Heart left ventricle (tissue), 16 donors: ENCODE measurements at regions not wholly inside any gene's neighbourhood (a gene's known extent, or its start where the extent isn't known, plus 50 kb on each side); places are given as distances from the start of the nearest gene placed in this dataset.
A peak's percentile ranks its signal among the peaks of the same experiment; 100 is the strongest.

ENCODE experiments used
- ATAC-seq, 4 donors: fragments of 200-7000 bp; cut with Tn5 transposase; one replicate each; pipeline ENCODE4 v1.9.1; 2020 to 2022; ENCODE audit warnings: moderate library complexity in 4 of 4, mild to moderate bottlenecking in 3 of 4, moderate number of reproducible peaks in 1 of 4
- DNase-seq, 5 donors: peaks; one replicate each; pipeline ENCODE4 v3.0.0-alpha.2; 2020
- H3K27ac ChIP-seq, 12 donors: fragments of 200-600 bp; sonication (generic) in 4 of 12; one replicate each; pipeline versions ENCODE4 v1.5.0 to v1.8.0; 2016 to 2022; ENCODE audit warnings: mild to moderate bottlenecking in 2 of 12
- H3K27me3 ChIP-seq, 9 donors: fragments of 200-600 bp; sonication (generic) in 2 of 9; one replicate each; pipeline versions ENCODE4 v1.5.1 to v1.8.0; 2016 to 2022; ENCODE audit warnings: mild to moderate bottlenecking in 3 of 9
- H3K36me3 ChIP-seq, 9 donors: fragments of 200-600 bp; sonication (generic) in 2 of 9; one replicate each; pipeline versions ENCODE4 v1.5.0 to v1.8.0; 2018 to 2022; ENCODE audit warnings: mild to moderate bottlenecking in 2 of 9
- H3K4me1 ChIP-seq, 12 donors: fragments of 200-600 bp; sonication (generic) in 4 of 12; one replicate each; pipeline versions ENCODE4 v1.5.0 to v1.8.0; 2016 to 2022; ENCODE audit warnings: mild to moderate bottlenecking in 3 of 12
- H3K4me3 ChIP-seq, 12 donors: fragments of 200-600 bp; sonication (generic) in 4 of 12; one replicate each; pipeline versions ENCODE4 v1.5.0 to v1.8.0; 2017 to 2022; ENCODE audit warnings: mild to moderate bottlenecking in 9 of 12, moderate library complexity in 4 of 12
- H3K9me3 ChIP-seq, 12 donors: fragments of 200-600 bp; sonication (generic) in 4 of 12; one replicate each; pipeline versions ENCODE4 v1.5.0 to v1.8.0; 2016 to 2022; ENCODE audit warnings: mild to moderate bottlenecking in 1 of 12
- POLR2A ChIP-seq, 2 donors: fragments of 450-650 bp; IDR thresholded peaks; one replicate each; pipeline ENCODE4 v1.6.1; 2017; ENCODE audit warnings: antibody characterized with exemption in 2 of 2, mild to moderate bottlenecking in 2 of 2, moderate library complexity in 2 of 2
- WGBS, 4 donors: extraction: QIAGEN DNeasy Blood & Tissue Kit in 2 of 4; methylation state at CpG; one replicate each; pipeline versions ENCODE4 v1.1.5 to v1.1.7; 2013 to 2018; 5-methylcytosine and 5-hydroxymethylcytosine counted together
- intact Hi-C, 10 donors: fragments of 100-400 bp; cut with DNase I; formaldehyde crosslinking; loops; one replicate each; pipeline versions ENCODE4 v1.11.1 to v1.14.2; 2022
- TF ChIP-seq, protein P1 (sequence below), 12 donors: fragments of 200-600 bp; sonication (generic) in 4 of 12; IDR thresholded peaks; one replicate each; pipeline versions ENCODE4 v1.5.0 to v1.8.0; 2018 to 2022; ENCODE audit warnings: antibody characterized with exemption in 12 of 12, mild to moderate bottlenecking in 5 of 12
- donor health status: ischemic (EF 13 %, LVEDD 7.1; RV severe dilation, severe dysfunction).
- donor health status: healthy with polysubstance abuse.
- donor health status: DM: no; HTN: yes; CAD: no.
- donor health status: DM: no; HTN: no; CAD: no.
- donor health status: ischemic (EF 25% LVEDD 6.9; RV normal size, moderate dysfunction).
- donor health status: ischemic (EF 25% LVEDD 5.7; RV mildly dilated, moderate dysfunction).
- donor health status: healthy.
- donor health status: DM: yes; HTN: yes; CAD: no.
- donor health status: ischemic (EF 35%, LVEDD 5.7; RV mildly dilated, moderate dysfunction).
- donor health status: nonischemic (EF 11% LVEDD 7.7; RV severe dilation, severe dysfunction).
- donor health status: DM: yes; HTN: yes; CAD: no.
- donor health status: PGD.
- donor health status: ischemic (EF 29% LVEDD 5.4; RV normal size, mild dysfunction).
- donor health status: nonischemic (EF 23%, LVEDD 6.1; RV moderate dilation, normal function).

DNA sequence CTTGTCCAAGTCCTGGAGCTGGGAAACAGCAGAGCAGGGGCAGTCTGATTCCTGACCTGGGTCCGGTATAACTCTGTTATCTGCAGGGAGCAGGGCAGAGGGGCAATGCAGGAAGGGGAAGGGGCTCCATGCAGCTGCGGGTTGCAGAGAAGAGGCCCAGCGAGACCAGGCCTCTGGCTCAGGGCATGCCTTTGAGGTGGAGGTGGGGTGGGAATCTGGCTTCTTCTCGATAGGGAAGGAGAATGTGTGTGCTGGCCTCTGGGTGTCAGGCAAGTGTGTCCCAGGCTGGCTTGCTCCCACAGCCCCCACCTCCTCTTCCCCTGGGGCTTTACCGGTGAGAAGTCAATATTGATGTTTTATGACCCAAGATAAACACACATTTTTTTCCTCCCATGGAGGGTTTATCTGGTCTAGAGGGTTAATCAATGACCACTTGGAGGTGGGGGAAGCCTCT is 187.1 kb upstream of the HAAO start:
- WGBS, 4 donors = 69 to 87% (median 76%) methylated on average over 5 of the region's 5 CpGs

DNA sequence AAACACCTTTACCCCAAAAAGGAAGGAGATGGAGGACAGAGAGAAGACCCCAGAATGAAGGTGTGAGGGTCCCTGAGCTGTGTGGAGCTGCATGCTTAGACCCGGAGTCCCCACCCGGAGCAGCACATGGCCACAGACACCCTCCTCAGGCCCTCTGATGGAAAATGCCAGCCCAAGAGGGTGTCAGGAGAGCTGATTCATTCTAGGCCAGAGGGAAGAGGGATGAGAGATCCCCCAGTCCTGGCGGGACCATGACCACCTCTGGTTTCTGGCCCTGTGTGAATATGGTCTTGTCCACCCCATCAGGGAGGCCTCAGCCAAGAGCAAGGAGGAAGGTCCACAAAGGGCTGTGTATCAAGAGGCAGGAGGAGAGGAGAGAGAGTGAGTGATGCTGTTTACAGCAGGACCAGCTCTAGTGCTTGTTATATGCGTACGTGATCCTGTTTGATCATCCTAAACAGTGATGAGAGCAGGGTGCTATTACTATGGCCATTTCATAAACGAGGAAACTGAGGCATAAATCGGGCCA is 186.6 kb upstream of the HAAO start:
- no peaks in the 10 kb centered on the region for H3K36me3 ChIP-seq
- intact Hi-C loops = loop anchor here (5.0 to 10.0 kb wide), 10 partner anchors 43 to 508 kb away; partner anchors contain the start of gene ZFP36L2 (in 1 of the 10)
- H3K27ac ChIP-seq = no peak overlapping the region
- H3K27me3 ChIP-seq = no peaks in the 10 kb centered on the region
- H3K9me3 ChIP-seq = no peaks in the 10 kb centered on the region
- no peak for TF ChIP-seq POLR2A (IDR thresholded peaks at IDR 0.05)
- TF ChIP-seq, protein P1, sequence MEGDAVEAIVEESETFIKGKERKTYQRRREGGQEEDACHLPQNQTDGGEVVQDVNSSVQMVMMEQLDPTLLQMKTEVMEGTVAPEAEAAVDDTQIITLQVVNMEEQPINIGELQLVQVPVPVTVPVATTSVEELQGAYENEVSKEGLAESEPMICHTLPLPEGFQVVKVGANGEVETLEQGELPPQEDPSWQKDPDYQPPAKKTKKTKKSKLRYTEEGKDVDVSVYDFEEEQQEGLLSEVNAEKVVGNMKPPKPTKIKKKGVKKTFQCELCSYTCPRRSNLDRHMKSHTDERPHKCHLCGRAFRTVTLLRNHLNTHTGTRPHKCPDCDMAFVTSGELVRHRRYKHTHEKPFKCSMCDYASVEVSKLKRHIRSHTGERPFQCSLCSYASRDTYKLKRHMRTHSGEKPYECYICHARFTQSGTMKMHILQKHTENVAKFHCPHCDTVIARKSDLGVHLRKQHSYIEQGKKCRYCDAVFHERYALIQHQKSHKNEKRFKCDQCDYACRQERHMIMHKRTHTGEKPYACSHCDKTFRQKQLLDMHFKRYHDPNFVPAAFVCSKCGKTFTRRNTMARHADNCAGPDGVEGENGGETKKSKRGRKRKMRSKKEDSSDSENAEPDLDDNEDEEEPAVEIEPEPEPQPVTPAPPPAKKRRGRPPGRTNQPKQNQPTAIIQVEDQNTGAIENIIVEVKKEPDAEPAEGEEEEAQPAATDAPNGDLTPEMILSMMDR (IDR thresholded peaks at IDR 0.05) = no peak
- 92 to 98% (median 95%) methylated on average over 7 of the region's 7 CpGs for WGBS, 4 donors
- H3K4me1 ChIP-seq = peaks cover 0 to 22% (median 12%) of the 10 kb centered on the region in 12 donors
- H3K4me3 ChIP-seq = no peak overlapping the region
- ATAC-seq (no peak), DNase-seq (peak in 1 of 5 donors; percentile 32)

More for the DNA sequence above, 187.1 kb upstream of the HAAO start:
- intact Hi-C loops = loop anchor here (5.0 to 10.0 kb wide), 10 partner anchors 43 to 508 kb away; partner anchors contain the start of gene ZFP36L2 (in 1 of the 10)
- no peak for TF ChIP-seq POLR2A (IDR thresholded peaks at IDR 0.05)
- TF ChIP-seq, protein P1 (IDR thresholded peaks at IDR 0.05) = no peak
- no peaks in the 10 kb centered on the region for H3K27me3 ChIP-seq
- H3K27ac ChIP-seq = no peak overlapping the region
- H3K9me3 ChIP-seq = no peaks in the 10 kb centered on the region
- DNase-seq (no peak), ATAC-seq (no peak)
- no peaks in the 10 kb centered on the region for H3K36me3 ChIP-seq
- H3K4me1 ChIP-seq = peaks cover 0 to 25% (median 11%) of the 10 kb centered on the region in 12 donors
- no peak overlapping the region for H3K4me3 ChIP-seq

DNA sequence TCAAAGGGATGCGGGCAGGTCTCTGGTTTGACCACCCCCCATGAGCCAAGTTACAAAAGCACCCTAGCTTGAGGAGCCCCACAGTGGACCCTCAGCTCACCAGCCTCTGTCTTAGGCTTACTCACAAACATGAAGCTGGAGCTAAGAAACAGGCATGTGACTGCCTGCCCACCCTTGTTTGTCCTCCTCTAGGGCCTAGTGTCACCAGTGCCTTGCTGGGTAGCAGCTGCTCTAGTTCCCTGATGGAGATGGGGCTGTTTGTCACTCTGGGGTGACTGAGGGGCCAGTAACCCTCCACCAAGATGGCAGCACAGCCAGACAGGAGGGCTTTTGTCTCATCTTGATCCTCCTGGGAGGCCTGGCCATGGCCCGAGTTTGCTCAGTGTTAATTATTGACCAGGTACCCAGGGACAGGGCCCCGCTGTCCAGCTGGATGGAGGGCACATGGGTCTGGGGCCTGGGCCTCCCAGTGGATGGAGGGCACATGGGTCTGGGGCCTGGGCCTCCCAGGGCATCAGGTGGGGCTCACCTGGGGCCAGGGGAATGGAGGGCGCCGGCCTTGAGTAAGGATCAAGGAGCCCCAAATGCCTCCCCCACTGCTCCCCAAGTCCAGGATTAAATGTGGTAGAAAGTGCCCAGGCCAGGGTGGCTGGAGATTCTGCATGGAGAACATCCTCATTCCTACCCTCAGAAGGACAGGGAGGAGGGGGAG is 185.9 kb upstream of the HAAO start:
- H3K9me3 ChIP-seq = no peaks in the 10 kb centered on the region
- H3K27ac ChIP-seq = no peak overlapping the region
- DNase-seq (no peak), ATAC-seq (no peak)
- WGBS, 4 donors = 93 to 99% (median 98%) methylated on average over 3 to 5 of the region's 5 CpGs
- no peak for TF ChIP-seq POLR2A (IDR thresholded peaks at IDR 0.05)
- TF ChIP-seq, protein P1 (IDR thresholded peaks at IDR 0.05) = no peak
- H3K4me3 ChIP-seq = no peak overlapping the region
- H3K27me3 ChIP-seq = no peaks in the 10 kb centered on the region
- no peaks in the 10 kb centered on the region for H3K36me3 ChIP-seq
- intact Hi-C loops = loop anchor here (5.0 to 10.0 kb wide), 10 partner anchors 44 to 509 kb away; partner anchors contain the start of gene ZFP36L2 (in 1 of the 10)
- H3K4me1 ChIP-seq = peaks cover 0 to 20% (median 12%) of the 10 kb centered on the region in 12 donors
